Fibroblast of lung (primary cell): ENCODE measurements at regions not wholly inside any gene's neighbourhood (a gene's known extent, or its start where the extent isn't known, plus 50 kb on each side); places are given as distances from the start of the nearest gene placed in this dataset.

Source experiments
- DNase-seq, 2 donors: peaks; one replicate each; pipeline versions ENCODE4 v3.0.0 to v3.0.0-alpha.2; 2010; ENCODE audit warnings: low read depth in 2 of 2
- H2AFZ ChIP-seq: 2 replicates; pipeline ENCODE4 v1.5.1; 2012; ENCODE audit warnings: low read length, control low read depth, inconsistent platforms
- H3K27ac ChIP-seq: 2 replicates; pipeline ENCODE4 v1.5.1; 2011; ENCODE audit warnings: low read length, control low read depth; ENCODE audit not compliant: insufficient read depth
- H3K27me3 ChIP-seq: 2 replicates; pipeline ENCODE4 v1.5.1; 2011; ENCODE audit warnings: mild to moderate bottlenecking, low read length; ENCODE audit not compliant: control insufficient read depth, insufficient read depth
- H3K36me3 ChIP-seq: 2 replicates; pipeline ENCODE4 v1.5.1; 2011; ENCODE audit warnings: low read length; ENCODE audit not compliant: control insufficient read depth, insufficient read depth
- H3K4me1 ChIP-seq: 2 replicates; pipeline ENCODE4 v1.5.1; 2011; ENCODE audit warnings: low read length; ENCODE audit not compliant: control insufficient read depth, insufficient read depth; ENCODE audit errors: extremely low read depth
- H3K4me2 ChIP-seq: 2 replicates; pipeline ENCODE4 v1.5.1; 2011; ENCODE audit warnings: low read length, control low read depth; ENCODE audit not compliant: insufficient read depth; ENCODE audit errors: extremely low read depth
- H3K4me3 ChIP-seq, 4 experiments: fragments of 200-600 bp in 1 of 4; sonication (generic) in 1 of 4; replicated peaks in 1 of 4; 2 replicates each; pipeline ENCODE4 v1.5.1; 2011 to 2016; ENCODE audit warnings: low read length in 4 of 4, low read depth in 3 of 4, mild to moderate bottlenecking in 3 of 4, control low read depth in 2 of 4, inconsistent platforms in 1 of 4, mixed read lengths in 1 of 4; ENCODE audit not compliant: insufficient read depth in 1 of 4; ENCODE audit errors: control extremely low read depth in 1 of 4
- H3K79me2 ChIP-seq: 2 replicates; pipeline ENCODE4 v1.5.1; 2012; ENCODE audit warnings: mild to moderate bottlenecking, low read length, inconsistent platforms; ENCODE audit not compliant: control insufficient read depth, insufficient read depth
- H3K9ac ChIP-seq: 2 replicates; pipeline ENCODE4 v1.5.1; 2011; ENCODE audit warnings: mild to moderate bottlenecking, low read length, control low read depth; ENCODE audit not compliant: insufficient read depth
- H3K9me3 ChIP-seq: 2 replicates; pipeline ENCODE4 v1.5.1; 2012; ENCODE audit warnings: low read depth, low read length; ENCODE audit not compliant: control insufficient read depth, insufficient read depth
- H4K20me1 ChIP-seq: 2 replicates; pipeline ENCODE4 v1.5.1; 2011; ENCODE audit warnings: low read length; ENCODE audit not compliant: control insufficient read depth, insufficient read depth; ENCODE audit errors: extremely low read depth
- CTCF ChIP-seq, 2 donors: IDR thresholded peaks in 1 of 2; conservative IDR thresholded peaks in 1 of 2; 1 replicate in 1 of 2; 2 replicates in 1 of 2; pipeline ENCODE4 v1.5.1; 2011 to 2012; ENCODE audit warnings: low read length in 2 of 2, control low read depth in 1 of 2, inconsistent platforms in 1 of 2, low read depth in 1 of 2, mild to moderate bottlenecking in 1 of 2
- EZH2 ChIP-seq: IDR thresholded peaks from 2 replicates; pipeline ENCODE4 v1.5.1; 2012; ENCODE audit warnings: low read length, control low read depth, mild to moderate bottlenecking; ENCODE audit errors: missing control alignments

- H4K20me1 ChIP-seq = no peaks in the 10 kb centered on the region
- no peak for TF ChIP-seq EZH2
- TF ChIP-seq CTCF (conservative IDR thresholded peaks at IDR 0.05 in 1 of 2, IDR thresholded peaks at IDR 0.05 in 1 of 2; ENCODE audit: low read depth in 1 of 2, low read length in 2 of 2) = no peak
- H3K9me3 ChIP-seq = no peaks in the 10 kb centered on the region
- H3K27ac ChIP-seq = no peak overlapping the region
- H3K27me3 ChIP-seq = no peaks in the 10 kb centered on the region
- DNase-seq = no peak
- H3K9ac ChIP-seq = no peak overlapping the region
- H3K79me2 ChIP-seq = no peaks in the 10 kb centered on the region
- no peaks in the 10 kb centered on the region for H3K4me1 ChIP-seq
- H2AFZ ChIP-seq = no peak overlapping the region
- H3K4me2 ChIP-seq = no peak overlapping the region
- no peak overlapping the region for H3K4me3 ChIP-seq
- H3K36me3 ChIP-seq = no peaks in the 10 kb centered on the region
Observed at GRCh38 chr5:165642366-165642765, 2136.9 kb downstream of the MAT2B start.

GRCh38 chr5:165665735-165666400, 2160.4 kb downstream of the MAT2B start:
- no peak for TF ChIP-seq EZH2
- no peak for TF ChIP-seq CTCF (conservative IDR thresholded peaks at IDR 0.05 in 1 of 2, IDR thresholded peaks at IDR 0.05 in 1 of 2; ENCODE audit: low read depth in 1 of 2, low read length in 2 of 2)
- no peak for DNase-seq
- no peaks in the 10 kb centered on the region for H3K9me3 ChIP-seq
- no peaks in the 10 kb centered on the region for H3K27me3 ChIP-seq
- H2AFZ ChIP-seq = no peak overlapping the region
- no peaks in the 10 kb centered on the region for H4K20me1 ChIP-seq
- H3K9ac ChIP-seq = no peak overlapping the region
- no peaks in the 10 kb centered on the region for H3K79me2 ChIP-seq
- H3K4me3 ChIP-seq = no peak overlapping the region
- H3K4me1 ChIP-seq = no peaks in the 10 kb centered on the region
- H3K4me2 ChIP-seq = no peak overlapping the region
- H3K36me3 ChIP-seq = no peaks in the 10 kb centered on the region
- H3K27ac ChIP-seq = no peak overlapping the region

GRCh38 chr5:165673499-165673898, 2168.1 kb downstream of the MAT2B start:
- Histone ChIP-seq H2AFZ (no peak overlapping the region), H3K27me3 (no peaks in the 10 kb centered on the region), H3K4me1 (no peaks in the 10 kb centered on the region), H3K9me3 (no peaks in the 10 kb centered on the region), H4K20me1 (no peaks in the 10 kb centered on the region), H3K9ac (no peak overlapping the region), H3K4me3 (no peak overlapping the region), H3K36me3 (no peaks in the 10 kb centered on the region), H3K79me2 (no peaks in the 10 kb centered on the region), H3K4me2 (no peak overlapping the region), H3K27ac (no peak overlapping the region)
- TF ChIP-seq CTCF (conservative IDR thresholded peaks at IDR 0.05 in 1 of 2, IDR thresholded peaks at IDR 0.05 in 1 of 2; ENCODE audit: low read depth in 1 of 2, low read length in 2 of 2) (no peak), EZH2 (no peak)
- DNase-seq = no peak
